GM19328 (cell line): ENCODE measurements at regions not wholly inside any gene's neighbourhood (a gene's known extent, or its start where the extent isn't known, plus 50 kb on each side); places are given as distances from the start of the nearest gene placed in this dataset.
"Not testable (repeated sequence)": the region's sequence is repeated elsewhere in the genome, so short reads cannot be mapped to it uniquely, and the experiment has no call there.

Experiments
- ATAC-seq: cut with Tn5 transposase; IDR thresholded peaks from one replicate; pipeline ENCODE4 v1.9.1; 2021; ENCODE audit warnings: mild to moderate bottlenecking, moderate library complexity; ENCODE audit not compliant: unreplicated experiment

- no peak for ATAC-seq
Measured at GRCh38 chr21:17682924-17683323, 70.2 kb upstream of the BTG3 start.

- peak; percentile 91 for ATAC-seq
Measured at GRCh38 chr21:17679002-17679600, 66.4 kb upstream of the BTG3 start.

GRCh38 chr21:17676930-17677329, 64.2 kb upstream of the BTG3 start:
- not testable (repeated sequence) for ATAC-seq

- no peak for ATAC-seq
Measured at GRCh38 chr21:17674106-17674505, 61.4 kb upstream of the BTG3 start.

- no peak for ATAC-seq
Measured at GRCh38 chr21:17673261-17674020, 60.7 kb upstream of the BTG3 start.

- no peak for ATAC-seq
Measured at GRCh38 chr21:17671733-17672132, 59.0 kb upstream of the BTG3 start.

- no peak for ATAC-seq
Measured at GRCh38 chr21:17668479-17669140, 55.9 kb upstream of the BTG3 start.

- ATAC-seq, result no peak
Measured at GRCh38 chr21:17667256-17667655, 54.6 kb upstream of the BTG3 start.
